HG03175 (cell line): ENCODE measurements at regions not wholly inside any gene's neighbourhood (a gene's known extent, or its start where the extent isn't known, plus 50 kb on each side); places are given as distances from the start of the nearest gene placed in this dataset.
"Not testable (repeated sequence)": the region's sequence is repeated elsewhere in the genome, so short reads cannot be mapped to it uniquely, and the experiment has no call there.

Source experiments
- ATAC-seq: cut with Tn5 transposase; IDR thresholded peaks from one replicate; pipeline ENCODE4 v1.9.1; 2021; ENCODE audit warnings: mild to moderate bottlenecking, moderate library complexity; ENCODE audit not compliant: unreplicated experiment

DNA sequence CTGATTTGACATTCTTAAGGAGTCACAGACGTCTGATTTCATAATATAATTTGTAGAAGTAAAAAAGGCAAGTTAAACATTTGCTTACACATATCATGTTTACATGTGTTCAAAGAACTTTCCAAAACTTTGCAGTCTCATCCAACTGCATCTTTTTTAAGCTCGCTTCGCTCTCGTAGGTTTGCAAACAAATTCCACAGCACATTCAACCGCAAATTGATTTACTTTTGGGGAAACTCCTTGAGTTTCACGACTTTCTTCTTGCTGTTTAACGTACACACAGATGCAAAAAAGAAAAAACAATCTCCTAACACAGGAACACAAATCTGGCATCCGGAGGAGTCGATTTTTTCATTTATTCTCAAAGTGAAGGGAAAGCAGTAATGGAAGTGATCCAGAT, 1149.5 kb downstream of the VRK1 start:
- no peak for ATAC-seq

- ATAC-seq: no peak
Measured at GRCh38 chr14:97948841-97949240, 1151.7 kb downstream of the VRK1 start.

DNA sequence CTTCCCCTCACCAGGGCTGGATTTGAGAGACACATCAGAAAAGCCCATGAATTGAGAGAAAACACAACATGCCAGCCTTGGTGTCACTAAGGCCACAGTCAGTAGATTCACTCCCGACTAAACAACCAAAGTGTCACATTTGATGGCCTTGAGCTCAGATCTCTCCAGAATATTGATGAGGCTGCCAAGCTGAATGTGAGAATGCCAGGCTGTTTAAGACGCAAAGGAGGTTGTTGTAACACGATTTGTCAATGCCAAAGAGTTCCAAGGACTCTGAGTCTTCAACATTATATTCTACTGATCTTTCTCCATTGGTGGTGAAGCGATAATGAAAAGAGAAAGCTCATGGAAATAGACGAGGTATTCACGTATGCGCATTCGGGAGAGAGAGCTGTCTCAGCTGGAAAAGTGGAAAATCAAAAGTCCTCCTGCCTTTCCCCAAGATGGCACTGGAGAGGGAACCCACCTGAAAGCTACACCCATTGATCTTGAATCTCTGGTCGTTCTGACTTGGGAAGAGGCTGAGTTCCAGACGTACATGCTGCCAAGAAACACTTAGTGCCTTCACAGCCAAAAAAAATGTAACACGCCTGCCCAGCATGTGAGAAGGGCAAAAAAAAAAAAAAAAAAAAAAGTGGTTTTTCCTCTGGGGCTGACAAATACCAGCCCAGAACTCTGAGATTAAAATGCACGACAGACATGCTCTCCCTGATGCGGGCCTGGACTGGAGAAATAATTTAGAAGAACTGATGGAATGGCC, 1159.6 kb downstream of the VRK1 start:
- no peak for ATAC-seq

DNA sequence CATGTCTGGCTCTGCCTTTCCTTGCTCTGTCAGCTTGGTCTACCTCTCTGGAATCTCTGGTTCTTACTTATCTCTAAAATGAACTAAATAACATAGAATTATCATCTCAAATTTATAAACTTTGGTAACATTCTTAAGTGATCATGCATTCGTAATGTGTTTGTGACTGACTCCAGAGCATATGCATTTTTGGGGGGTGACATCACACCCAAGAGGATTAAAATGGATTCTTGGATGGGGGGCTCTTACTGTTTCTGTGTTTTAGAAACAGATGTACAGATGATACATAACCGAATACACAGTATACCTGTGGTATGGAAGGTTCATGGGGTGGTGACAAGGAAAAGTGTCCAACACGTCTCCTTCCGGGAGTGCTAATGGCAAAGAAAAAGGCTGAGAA, 1162.1 kb downstream of the VRK1 start:
- ATAC-seq: no peak

DNA sequence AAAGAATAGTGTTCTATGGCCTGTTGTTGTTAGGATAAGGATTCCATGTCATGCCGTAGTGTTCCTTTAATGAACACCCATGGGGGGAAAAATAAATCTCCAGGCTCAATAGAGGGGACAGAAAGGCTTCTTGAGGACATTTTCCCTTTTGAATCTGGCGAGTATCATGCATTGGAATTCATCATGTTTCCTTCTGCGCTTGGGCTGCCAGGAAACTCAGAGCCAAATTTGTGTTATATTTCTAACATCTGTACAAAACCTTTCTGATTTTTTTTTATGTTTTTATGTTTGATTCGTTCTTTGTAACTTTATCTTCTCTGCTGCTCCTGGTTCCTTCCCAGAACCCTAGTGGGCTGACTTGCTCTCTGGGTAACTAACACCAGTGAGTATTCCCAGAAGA, 1163.3 kb downstream of the VRK1 start:
- ATAC-seq: no peak

DNA sequence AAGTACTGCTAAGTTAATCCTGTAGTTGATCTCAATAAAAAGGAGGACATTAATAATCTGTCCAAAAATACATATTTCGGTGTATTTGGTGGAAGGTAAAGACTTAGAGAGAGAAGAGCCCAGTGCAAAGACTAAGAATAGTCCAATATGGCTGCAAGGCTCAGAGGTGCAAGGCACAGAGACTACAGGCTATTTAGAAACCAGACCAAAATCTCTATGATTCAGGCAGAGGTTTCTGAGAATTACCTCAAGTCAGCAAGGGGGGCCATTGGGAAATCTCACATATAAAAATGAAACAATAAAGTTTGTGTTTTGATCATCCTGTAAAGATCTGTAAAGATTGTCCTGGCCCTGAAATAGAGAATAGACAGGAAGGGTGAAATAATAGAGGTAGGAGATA, 1173.0 kb downstream of the VRK1 start:
- ATAC-seq: no peak

DNA sequence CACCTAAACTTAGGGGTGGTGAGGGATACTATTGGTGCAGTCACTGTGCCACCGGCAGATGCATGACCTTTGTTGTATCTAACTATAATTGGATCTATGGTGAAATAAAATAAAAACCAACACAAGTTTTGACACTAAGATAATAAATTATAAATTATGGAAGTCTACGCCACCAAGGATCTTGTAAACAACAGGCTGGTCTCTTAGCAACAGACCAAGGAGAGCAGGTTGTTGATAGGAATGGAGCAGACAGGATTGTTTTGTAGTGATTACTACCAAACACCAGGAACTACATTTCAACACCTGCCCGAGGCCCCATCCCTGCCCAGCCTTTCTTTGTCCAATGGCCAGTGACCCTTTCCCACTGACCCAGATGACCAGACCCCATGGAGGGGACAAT, 1178.0 kb downstream of the VRK1 start:
- ATAC-seq: no peak

GRCh38 chr14:97975962-97976361, 1178.8 kb downstream of the VRK1 start:
- no peak for ATAC-seq

DNA sequence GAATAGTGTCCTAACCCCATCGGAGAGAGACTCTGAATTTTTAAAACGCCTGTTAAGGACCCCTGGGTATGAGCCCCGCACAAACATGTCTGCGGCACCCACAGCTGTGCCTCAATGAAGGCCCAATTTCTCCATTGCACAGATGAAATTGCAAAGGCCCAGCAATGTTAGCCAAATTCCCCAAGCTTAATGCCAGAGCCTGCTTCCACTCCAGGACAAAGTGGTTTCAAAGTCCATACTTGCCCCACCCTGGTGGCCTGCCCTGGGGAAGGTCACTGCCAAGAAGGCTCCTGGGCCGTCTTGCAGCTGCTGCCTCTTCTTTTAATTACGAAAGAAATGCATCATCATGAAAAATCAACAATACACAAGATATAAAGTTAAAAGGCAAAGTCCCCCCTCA, 1179.7 kb downstream of the VRK1 start:
- no peak for ATAC-seq

- no peak for ATAC-seq
Measured at GRCh38 chr14:97977651-97978261, 1180.6 kb downstream of the VRK1 start.

DNA sequence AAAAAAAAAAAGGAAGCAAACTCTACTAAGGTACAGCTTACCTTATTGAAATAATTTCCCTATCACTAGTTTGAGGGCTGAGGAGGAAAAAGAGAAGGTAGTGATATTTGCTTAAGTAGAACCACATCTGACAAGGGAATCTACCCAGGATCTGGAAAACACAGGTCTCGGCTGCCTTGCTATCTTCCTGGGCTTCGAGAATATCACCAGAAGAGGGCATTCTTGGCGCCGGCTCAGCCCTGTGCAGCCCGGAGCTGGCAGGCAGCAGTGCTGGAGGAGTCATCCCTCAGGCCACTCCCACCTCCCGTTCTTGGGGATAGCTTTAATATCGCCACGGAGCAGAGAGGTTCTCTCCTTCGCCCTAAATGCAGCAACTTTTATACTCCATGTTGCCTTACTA, 1181.2 kb downstream of the VRK1 start:
- ATAC-seq: no peak

DNA sequence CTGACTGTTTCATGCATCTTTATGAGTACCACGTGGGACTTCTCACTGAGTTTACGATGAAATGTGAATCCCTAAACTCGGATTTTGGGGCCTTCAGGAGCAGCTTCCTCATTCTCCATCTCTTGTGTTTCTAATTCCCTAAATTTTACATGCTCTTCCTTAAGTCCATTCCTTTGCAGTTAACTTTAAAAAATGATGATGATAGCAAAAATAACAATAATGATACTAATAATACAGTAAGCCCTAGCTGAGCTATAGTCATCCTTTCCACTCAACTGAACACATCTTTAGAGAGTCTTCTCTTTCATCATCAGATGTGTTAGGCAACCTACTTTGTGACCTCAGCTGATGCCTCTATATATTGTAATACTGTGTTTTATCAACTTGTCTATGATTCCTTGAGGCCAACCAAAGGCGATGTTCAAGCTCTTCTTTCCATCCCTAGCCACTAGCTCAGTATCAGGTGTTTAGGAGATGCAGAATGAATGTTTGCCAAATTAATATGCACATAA, 1196.4 kb downstream of the VRK1 start:
- no peak for ATAC-seq

GRCh38 chr14:97994020-97994531, 1196.9 kb downstream of the VRK1 start:
- ATAC-seq: no peak

- no peak for ATAC-seq
Measured at GRCh38 chr14:97995038-97995437, 1197.9 kb downstream of the VRK1 start.

DNA sequence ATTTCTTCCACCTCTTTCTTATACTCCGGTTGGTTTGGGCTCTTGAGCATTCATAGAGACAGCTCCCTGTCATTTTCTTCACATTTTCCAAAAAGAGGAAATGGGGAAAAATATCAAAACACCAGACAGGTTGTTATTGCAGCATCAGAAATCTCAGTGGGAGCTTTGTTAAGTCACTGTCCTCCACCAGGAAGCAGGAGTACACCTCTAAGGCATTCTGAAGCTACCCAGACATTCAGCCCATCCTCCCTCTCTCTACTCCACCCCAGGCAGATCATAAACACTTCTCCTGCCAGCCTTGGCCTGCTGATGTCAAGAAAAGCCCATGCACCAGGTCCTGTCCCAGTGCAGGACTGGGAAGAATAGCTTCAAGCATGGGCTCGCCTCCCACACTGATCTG, 1198.3 kb downstream of the VRK1 start:
- ATAC-seq: no peak

DNA sequence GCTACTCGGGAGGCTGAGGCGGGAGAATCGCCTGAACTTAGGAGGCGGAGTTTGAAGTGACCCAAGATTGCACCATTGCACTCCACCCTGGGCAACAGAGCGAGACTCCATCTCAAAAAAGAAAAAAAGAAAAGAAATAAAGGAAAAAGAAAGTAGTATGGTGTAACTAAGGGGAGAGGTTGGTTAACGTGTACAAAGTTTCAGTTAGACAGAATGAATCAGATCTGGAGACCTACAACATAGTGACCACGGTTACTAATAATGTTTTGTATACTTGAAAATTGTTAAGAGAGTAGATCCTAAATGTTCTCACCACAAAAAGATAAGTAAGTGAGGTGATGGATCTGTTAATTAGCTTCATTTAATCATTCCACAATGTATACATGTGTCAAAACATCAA, 1208.8 kb downstream of the VRK1 start:
- no peak for ATAC-seq

DNA sequence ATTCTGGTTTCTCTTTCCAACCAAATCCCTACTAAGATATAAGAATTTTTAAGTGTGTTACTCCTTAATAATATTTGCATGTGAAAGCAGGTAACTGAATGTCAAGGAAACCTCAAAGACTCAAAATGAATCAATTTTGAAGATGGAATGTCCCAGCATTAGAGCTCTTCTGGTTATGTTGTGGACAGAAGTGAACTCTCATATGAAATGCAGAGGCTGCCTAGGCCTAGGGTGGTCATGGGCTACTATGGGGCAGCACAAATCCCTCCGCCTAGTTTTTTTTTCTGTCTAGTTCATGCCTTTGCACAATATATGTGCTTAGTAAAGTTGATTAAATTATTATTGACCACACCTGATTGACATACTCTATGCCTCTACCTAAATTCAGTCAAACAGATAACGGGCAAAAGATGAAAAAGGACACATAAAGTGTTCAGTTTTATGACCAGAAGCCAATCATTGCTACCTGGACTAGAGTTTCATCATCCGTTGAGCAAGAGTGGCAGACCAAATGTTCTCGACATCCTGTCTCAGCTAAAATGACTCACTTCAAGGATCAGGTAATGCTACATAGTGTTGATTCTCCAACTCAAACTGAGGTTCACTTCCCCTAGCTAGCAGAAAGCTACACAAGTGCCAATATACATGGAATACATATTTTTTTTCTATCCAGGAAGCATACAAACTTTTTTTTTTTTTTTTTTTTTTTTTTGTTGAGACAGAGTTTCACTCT, 1211.4 kb downstream of the VRK1 start:
- no peak for ATAC-seq

- ATAC-seq: not testable (repeated sequence)
Measured at GRCh38 chr14:98009177-98009576, 1212.0 kb downstream of the VRK1 start.

DNA sequence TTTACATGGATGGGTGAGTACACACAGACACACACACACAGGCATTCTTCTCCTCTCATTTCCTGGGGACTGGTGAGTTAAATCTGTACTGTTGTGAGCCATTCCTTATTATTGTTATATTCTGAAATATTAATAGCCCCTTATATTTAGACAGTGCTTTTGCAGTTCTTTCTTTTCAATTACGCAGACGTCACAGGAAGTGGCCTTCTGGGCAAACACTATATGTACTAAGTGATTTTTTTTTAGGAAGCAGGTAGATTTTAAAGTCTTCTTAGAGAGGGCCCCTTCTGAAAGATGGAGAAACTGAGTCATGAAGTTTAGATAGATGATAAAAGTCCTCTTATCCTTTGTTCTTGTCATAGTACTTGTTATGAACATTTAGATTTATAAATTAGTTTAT, 1213.6 kb downstream of the VRK1 start:
- ATAC-seq: no peak

DNA sequence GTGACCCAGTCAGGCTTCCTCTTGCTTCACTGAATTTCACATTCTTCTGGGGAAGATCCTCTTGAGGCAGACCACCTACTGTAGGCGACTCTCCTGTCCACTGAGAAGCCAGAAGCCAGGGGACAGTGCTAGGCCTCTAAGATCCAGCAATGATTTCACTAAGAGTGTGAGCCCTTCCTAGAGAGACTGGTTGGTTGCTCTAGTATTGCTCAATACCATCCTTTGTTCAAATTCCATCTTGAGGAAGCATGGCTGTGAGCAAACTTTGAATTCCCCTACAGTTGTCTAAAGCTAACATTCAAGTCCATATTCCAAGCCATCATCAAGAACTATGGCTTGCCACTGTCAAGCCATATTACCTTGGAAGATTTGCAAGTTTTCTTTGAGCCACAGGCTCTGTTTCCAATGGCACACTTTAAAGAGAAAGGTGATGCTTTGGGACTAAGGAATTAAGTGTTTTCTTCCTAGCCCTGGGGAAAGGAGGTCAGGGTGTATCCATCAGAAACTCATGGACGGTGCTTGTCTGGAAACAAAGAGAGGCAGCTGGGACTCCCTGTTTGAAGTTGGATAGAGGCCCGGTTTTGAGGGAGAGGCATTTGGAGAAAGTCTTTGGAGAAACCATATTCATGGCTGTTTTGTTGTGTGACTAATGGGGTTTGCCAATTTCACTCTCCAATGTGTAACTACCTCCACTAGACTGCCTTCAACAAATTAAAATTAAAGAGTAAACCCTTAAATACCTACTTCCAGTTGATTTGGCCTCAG, 1217.9 kb downstream of the VRK1 start:
- no peak for ATAC-seq

DNA sequence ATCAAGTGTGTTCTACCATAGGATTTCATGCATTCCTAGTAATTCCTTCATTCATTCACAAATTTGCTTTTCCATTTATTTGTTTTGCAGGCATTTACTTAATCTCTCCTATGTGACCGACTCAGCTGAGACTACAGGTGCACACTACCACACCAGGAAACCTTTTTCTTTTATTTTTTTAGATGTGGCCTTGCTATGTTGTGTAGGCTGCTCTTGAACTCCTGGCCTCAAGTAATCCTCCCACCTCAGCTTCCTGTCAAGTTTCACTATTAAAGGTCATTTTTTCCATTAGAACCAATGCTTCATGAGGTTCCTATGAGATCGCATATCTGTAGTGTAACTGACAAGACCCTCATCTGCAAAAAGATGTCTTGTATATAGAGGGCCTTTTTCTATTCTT, 1218.7 kb downstream of the VRK1 start:
- ATAC-seq: no peak
